Adrenal gland (tissue), 5 donors: ENCODE measurements at regions not wholly inside any gene's neighbourhood (a gene's known extent, or its start where the extent isn't known, plus 50 kb on each side); places are given as distances from the start of the nearest gene placed in this dataset.

Experiments
- CTCF ChIP-seq, 6 experiments: fragments of 450-650 bp in 4 of 6; fragments of 200-600 bp in 2 of 6; sonication (generic) in 1 of 6; IDR thresholded peaks; 1 replicate in 5 of 6; 2 replicates in 1 of 6; pipeline versions ENCODE4 v1.5.1 to v1.8.0; 2016 to 2021; ENCODE audit warnings: antibody characterized with exemption in 6 of 6, mild to moderate bottlenecking in 2 of 6, moderate library complexity in 1 of 6
- POLR2A ChIP-seq, 2 donors: fragments of 450-650 bp; IDR thresholded peaks; one replicate each; pipeline ENCODE4 v1.6.1; 2017; ENCODE audit warnings: antibody characterized with exemption in 2 of 2, mild to moderate bottlenecking in 2 of 2, moderate library complexity in 1 of 2
- donor health status: DM: no; HTN: no; CAD: no.

DNA sequence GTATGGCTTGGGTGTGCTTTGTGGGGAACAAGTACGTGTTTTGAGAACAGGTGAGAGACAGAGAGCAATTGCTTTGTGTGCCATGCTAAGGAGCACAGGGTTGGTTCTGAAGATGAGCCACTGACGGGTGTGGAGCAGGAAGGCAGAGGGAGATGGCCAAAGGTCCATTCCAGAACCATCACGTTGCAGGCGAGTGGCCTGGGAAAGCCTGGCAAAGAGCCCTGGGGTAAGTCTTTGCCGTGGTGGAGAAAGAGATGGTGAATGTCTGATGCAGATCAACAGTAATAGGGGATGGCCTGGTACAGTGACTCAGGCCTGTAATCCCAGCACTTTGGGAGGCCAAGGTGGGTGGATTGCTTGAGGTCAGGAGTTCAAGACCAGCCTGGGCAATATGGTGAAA, 93.5 kb upstream of the ZNF521 start:
- no peak for TF ChIP-seq CTCF (IDR thresholded peaks at IDR 0.05)
- TF ChIP-seq POLR2A (IDR thresholded peaks at IDR 0.05): no peak
